ENCODE measurements at regions not wholly inside any gene's neighbourhood (a gene's known extent, or its start where the extent isn't known, plus 50 kb on each side); places are given as distances from the start of the nearest gene placed in this dataset.

- peak in 1 of 2 experiments; percentile 30 for DNase-seq (ENCODE audit: low read depth in 1 of 2, low spot score in 2 of 2)
- Histone ChIP-seq H2BK12ac (ENCODE audit: low read depth, low read length) (no peak overlapping the region), H4K20me1 (replicated peaks in 1 of 2; ENCODE audit: control insufficient read depth in 1 of 2, insufficient read depth in 2 of 2, low read length in 2 of 2) (no peaks in the 10 kb centered on the region), H2AK5ac (ENCODE audit: low read depth, low read length) (no peak overlapping the region), H3K4ac (replicated peaks; ENCODE audit: insufficient read length, low read depth, low read length) (no peak overlapping the region), H3K79me2 (ENCODE audit: control insufficient read depth in 1 of 2, insufficient read depth in 2 of 2, low read length in 2 of 2) (no peaks in the 10 kb centered on the region), H3K23me2 (ENCODE audit: low read depth, low read length) (no peaks in the 10 kb centered on the region), H3K27me3 (replicated peaks in 1 of 4; ENCODE audit: control insufficient read depth in 3 of 4, extremely low read depth in 1 of 4, insufficient read depth in 3 of 4, low read length in 3 of 4) (peaks cover 0 to 3% (median 0%) of the 10 kb centered on the region in 4 experiments; a peak in 1 of 7 replicates), H3K4me2 (ENCODE audit: insufficient read depth in 1 of 2, low read depth in 2 of 2, low read length in 2 of 2) (no peak overlapping the region), H2BK120ac (replicated peaks; ENCODE audit: low read depth, low read length) (no peak overlapping the region), H2BK15ac (ENCODE audit: low read length) (no peak overlapping the region), H4K91ac (replicated peaks; ENCODE audit: insufficient read length, low read length) (no peak overlapping the region), H2AFZ (ENCODE audit: low read length) (no peak overlapping the region), H3K14ac (ENCODE audit: insufficient read length) (no peak overlapping the region), H3K23ac (ENCODE audit: insufficient read length) (no peak overlapping the region), H2BK20ac (ENCODE audit: low read length) (no peak overlapping the region), H3K18ac (ENCODE audit: extremely low read depth, low read length) (no peak overlapping the region), H3K36me3 (ENCODE audit: control insufficient read depth in 2 of 4, insufficient read depth in 4 of 4, low read length in 3 of 4) (no peaks in the 10 kb centered on the region), H3K9ac (replicated peaks in 1 of 4; ENCODE audit: extremely low read depth in 1 of 4, low read depth in 3 of 4, low read length in 3 of 4) (no peak overlapping the region), H3K4me3 (ENCODE audit: extremely low read depth in 1 of 4, insufficient read depth in 2 of 4, low read depth in 3 of 4, low read length in 4 of 4) (no peak overlapping the region), H4K5ac (ENCODE audit: insufficient read length, low read depth, low read length) (no peak overlapping the region), H3K79me1 (ENCODE audit: low read depth, low read length) (no peaks in the 10 kb centered on the region), H3K27ac (ENCODE audit: low read depth, low read length) (no peak overlapping the region), H3K4me1 (replicated peaks in 1 of 4; ENCODE audit: control insufficient read depth in 3 of 4, insufficient read depth in 4 of 4, low read length in 3 of 4) (peaks cover 0 to 5% (median 2%) of the 10 kb centered on the region in 4 experiments; a peak in 3 of 7 replicates), H2BK5ac (ENCODE audit: low read depth, low read length) (no peak overlapping the region), H4K8ac (ENCODE audit: extremely low read depth, insufficient read depth, low read length) (no peak overlapping the region), H3K9me3 (ENCODE audit: insufficient read depth in 2 of 2, low read depth in 1 of 2, low read length in 1 of 2) (no peaks in the 10 kb centered on the region), H3K56ac (replicated peaks; ENCODE audit: insufficient read length, low read depth, low read length) (no peak overlapping the region)
- ChIA-PET CTCF (ENCODE audit: partially characterized antibody) (interaction anchor here (0.9 to 4.6 kb wide), 4 partner anchors 8 to 307 kb away, joined by 3 to 27 read pairs (median 9); no protein-coding TSS in a partner anchor), POLR2A (ENCODE audit: partially characterized antibody) (interaction anchor here (1.5 kb wide), 1 partner anchor 11 kb away, joined by 4 read pairs; no protein-coding TSS in a partner anchor)
- no peak for FAIRE-seq
- TF ChIP-seq SUZ12 (IDR thresholded peaks at IDR 0.05; ENCODE audit: low read length) (no peak), TAF7 (optimal IDR thresholded peaks at IDR 0.05; ENCODE audit: borderline replicate concordance, low read depth, low read length) (no peak), JUND (IDR thresholded peaks at IDR 0.05; ENCODE audit: low read length) (no peak), CHD1 (IDR thresholded peaks at IDR 0.05; ENCODE audit: low read depth, low read length) (no peak), CBX8 (IDR thresholded peaks at IDR 0.05; ENCODE audit: borderline replicate concordance, low read depth, low read length) (no peak), ASH2L (IDR thresholded peaks at IDR 0.05; ENCODE audit: low read length) (no peak), E2F6 (IDR thresholded peaks at IDR 0.05) (no peak), KDM5A (IDR thresholded peaks at IDR 0.05; ENCODE audit: low read length) (no peak), JUN (IDR thresholded peaks at IDR 0.05; ENCODE audit: low read depth, low read length) (no peak), TAF1 (IDR thresholded peaks at IDR 0.05; ENCODE audit: low read depth, low read length) (no peak)
- WGBS, 2 experiments (ENCODE audit: extremely low coverage in 1 of 2, insufficient coverage in 1 of 2, insufficient read length in 1 of 2, insufficient replicate concordance in 2 of 2, low coverage in 1 of 2, low lambda C conversion rate in 2 of 2, missing lambda C conversion rate in 1 of 2): 71% methylated on average over 4 of the region's 4 CpGs; no CpG with 5 or more reads in 1 of the 2 experiments
Measured at GRCh38 chr15:66894986-66895780, 170.2 kb upstream of the SMAD3 start.
